GM12878 (cell line): ENCODE measurements at regions not wholly inside any gene's neighbourhood (a gene's known extent, or its start where the extent isn't known, plus 50 kb on each side); places are given as distances from the start of the nearest gene placed in this dataset.

Source experiments
- ATAC-seq: fragments of 200-7000 bp; cut with Tn5 transposase; 3 replicates; pipeline ENCODE4 v1.9.1; 2020; ENCODE audit warnings: mild to moderate bottlenecking, moderate library complexity
- BruUV-seq: library from RNA; stranded (reverse); fragments of 400-500 nt; replicated peaks from 2 replicates; lab custom pipeline; 2021; lab: Mats Ljungman, UMichigan
- CTCF ChIA-PET: fragments of 300-600 bp; sonication (Branson Sonifier 250); formaldehyde crosslinking; extraction: SDS; loops from one replicate; lab custom pipeline; 2021; ENCODE audit warnings: inconsistent platforms; lab: Yijun Ruan, JAX
- POLR2A ChIA-PET: fragments of 350-600 bp; formaldehyde crosslinking; extraction: SDS; loops from one replicate; lab custom pipeline; 2021; ENCODE audit warnings: inconsistent platforms; lab: Charles Lee
- RAD21 ChIA-PET: fragments of 300-600 bp; sonication (Branson Sonifier 250); formaldehyde crosslinking; loops from one replicate; lab custom pipeline; 2023; ENCODE audit warnings: antibody characterized with exemption; ENCODE audit not compliant: unreplicated experiment; lab: Charles Lee
- SMC1A ChIA-PET: fragments of 300-600 bp; sonication (Branson Sonifier 250); formaldehyde crosslinking; loops from one replicate; lab custom pipeline; 2023; ENCODE audit not compliant: unreplicated experiment, uncharacterized antibody; lab: Charles Lee
- DNase-seq: peaks from one replicate; pipeline ENCODE4 v3.0.0-alpha.2; 2011; ENCODE audit warnings: low read depth, low spot score
- FAIRE-seq: peaks from 3 replicates; lab custom pipeline; 2011; peaks lifted over from hg19 to GRCh38; lab: Jason Lieb, UNC
- H2AFZ ChIP-seq: 2 replicates; pipeline ENCODE4 v1.6.0; 2011; ENCODE audit warnings: low read depth, low read length, control low read depth; ENCODE audit not compliant: control insufficient read depth
- H3K27ac ChIP-seq: 2 replicates; pipeline ENCODE4 v1.5.1; 2011; ENCODE audit warnings: control low read depth; ENCODE audit not compliant: control insufficient read depth, insufficient read depth
- H3K27me3 ChIP-seq, 2 experiments: replicated peaks in 1 of 2; 2 replicates each; pipeline versions ENCODE4 v1.6.0 to v1.6.1; 2011; ENCODE audit warnings: low read length in 1 of 2; ENCODE audit not compliant: control insufficient read depth in 2 of 2, insufficient read depth in 2 of 2
- H3K36me3 ChIP-seq, 2 experiments: 2 replicates each; pipeline ENCODE4 v1.5.1; 2011; ENCODE audit warnings: low read length in 1 of 2; ENCODE audit not compliant: control insufficient read depth in 2 of 2, insufficient read depth in 2 of 2
- H3K4me1 ChIP-seq: 2 replicates; pipeline ENCODE4 v1.6.1; 2011; ENCODE audit warnings: mild to moderate bottlenecking, low read length, moderate library complexity, mixed read lengths; ENCODE audit not compliant: control insufficient read depth, insufficient read depth
- H3K4me2 ChIP-seq: 2 replicates; pipeline ENCODE4 v1.6.0; 2011; ENCODE audit warnings: control low read depth; ENCODE audit not compliant: control insufficient read depth, insufficient read depth
- H3K4me3 ChIP-seq: fragments of 200-600 bp; sonication (generic); 2 replicates; pipeline ENCODE4 v1.5.1; 2016
- H3K79me2 ChIP-seq: 2 replicates; pipeline ENCODE4 v1.6.0; 2011; ENCODE audit warnings: low read length; ENCODE audit not compliant: control insufficient read depth, insufficient read depth
- H3K9ac ChIP-seq: 2 replicates; pipeline ENCODE4 v1.8.0; 2011; ENCODE audit warnings: low read length, control low read depth, mixed read lengths; ENCODE audit not compliant: control insufficient read depth, insufficient read depth
- H3K9me3 ChIP-seq: replicated peaks from 3 replicates; pipeline ENCODE4 v1.5.1; 2011; ENCODE audit warnings: mild to moderate bottlenecking, low read length; ENCODE audit not compliant: control insufficient read depth, insufficient read depth
- H4K20me1 ChIP-seq: 2 replicates; pipeline ENCODE4 v1.6.0; 2011; ENCODE audit not compliant: control insufficient read depth, insufficient read depth
- ASH2L ChIP-seq: fragments of 300-600, 200-600 bp; sonication (generic); IDR thresholded peaks from 2 replicates; pipeline ENCODE4 v1.6.1; 2017; ENCODE audit warnings: low read depth, mild to moderate bottlenecking, borderline replicate concordance
- CBFB ChIP-seq: IDR thresholded peaks from 2 replicates; pipeline ENCODE4 v1.6.1; 2016; ENCODE audit warnings: antibody characterized with exemption, low read depth
- FOXM1 ChIP-seq: IDR thresholded peaks from 2 replicates; pipeline ENCODE4 v1.6.1; 2012; ENCODE audit warnings: low read depth, mild to moderate bottlenecking, inconsistent platforms, low read length, moderate library complexity
- HDAC6 ChIP-seq: fragments of 200-600 bp; sonication (generic); IDR thresholded peaks from one replicate; pipeline ENCODE4 v1.8.0; 2017; ENCODE audit warnings: antibody characterized with exemption; ENCODE audit not compliant: unreplicated experiment
- MXI1 ChIP-seq: fragments of 150-350 bp; IDR thresholded peaks from 2 replicates; pipeline ENCODE4 v1.6.1; 2011; ENCODE audit warnings: low read depth, mild to moderate bottlenecking, inconsistent platforms, low read length, improper control_type of control experiment
- NR2C2 ChIP-seq: IDR thresholded peaks from 2 replicates; pipeline ENCODE4 v1.6.1; 2011; ENCODE audit warnings: borderline replicate concordance, low read depth; ENCODE audit not compliant: control insufficient read depth, insufficient read length
- POLR2AphosphoS5 ChIP-seq: IDR thresholded peaks from 2 replicates; pipeline ENCODE4 v1.6.1; 2011; ENCODE audit warnings: mild to moderate bottlenecking, low read length, inconsistent platforms
- SMAD1 ChIP-seq: fragments of 450-650 bp; IDR thresholded peaks from 2 replicates; pipeline ENCODE4 v1.6.1; 2018; ENCODE audit warnings: mild to moderate bottlenecking, low read depth; ENCODE audit not compliant: partially characterized antibody
- STAT1 ChIP-seq: fragments of 450-650 bp; conservative IDR thresholded peaks from 2 replicates; pipeline ENCODE4 v1.6.1; 2014; ENCODE audit warnings: antibody characterized with exemption, mild to moderate bottlenecking
- WGBS: methylation state at CpG from one replicate; pipeline ENCODE4 v1.1.6; 2016; ENCODE audit warnings: low lambda C conversion rate; ENCODE audit not compliant: insufficient replicate concordance, insufficient coverage; ENCODE audit errors: missing lambda C conversion rate; 5-methylcytosine and 5-hydroxymethylcytosine counted together
- in situ Hi-C: fragments of 300-500 bp; cut with MboI; formaldehyde crosslinking; loops from 9 replicates; pipeline ENCODE4 v1.14.3; 2018; ENCODE audit warnings: mixed read lengths
- intact Hi-C: fragments of 100-400 bp; cut with micrococcal nuclease; formaldehyde crosslinking; loops from one replicate; pipeline ENCODE4 v1.14.2; 2022; ENCODE audit not compliant: unreplicated experiment
- TF ChIP-seq, protein P1 (sequence below), 3 experiments: IDR thresholded peaks in 2 of 3; conservative IDR thresholded peaks in 1 of 3; 2 replicates each; pipeline ENCODE4 v1.5.1; 2011; ENCODE audit warnings: low read depth in 3 of 3, low read length in 3 of 3, mild to moderate bottlenecking in 3 of 3, control low read depth in 2 of 3, moderate library complexity in 2 of 3, inconsistent platforms in 1 of 3, mixed read lengths in 1 of 3; ENCODE audit not compliant: control insufficient read depth in 2 of 3, insufficient read depth in 1 of 3; ENCODE audit errors: extremely low read depth in 1 of 3
- TF ChIP-seq, protein P2 (sequence below): fragments of 450-650 bp; conservative IDR thresholded peaks from 2 replicates; pipeline ENCODE4 v1.6.1; 2017; ENCODE audit warnings: mild to moderate bottlenecking, moderate library complexity

DNA sequence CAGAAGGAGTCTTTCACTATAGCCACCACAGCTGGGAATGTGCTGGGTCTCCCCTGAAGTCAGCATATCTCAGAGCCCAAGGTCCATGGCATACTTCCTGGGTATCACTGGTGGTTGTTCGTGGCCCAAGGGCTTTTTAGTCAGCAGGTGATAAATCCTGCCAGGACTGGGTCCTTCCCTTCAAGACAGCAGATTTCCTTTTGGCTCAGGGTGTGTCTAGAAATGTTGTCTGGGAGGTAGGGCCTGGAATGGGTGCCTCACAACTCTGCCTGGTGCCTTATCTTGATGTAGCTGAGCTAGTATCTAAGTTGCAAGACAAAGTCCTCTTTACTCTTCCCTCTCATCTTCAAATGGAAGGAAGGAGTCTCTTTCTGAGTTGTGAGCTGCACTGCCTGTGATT is 102.4 kb upstream of the TMLHE start:
- no peak overlapping the region for H2AFZ ChIP-seq
- no peaks in the 10 kb centered on the region; the same call in 2 of the 3 replicates for H3K9me3 ChIP-seq
- H3K4me1 ChIP-seq, result no peaks in the 10 kb centered on the region
- no peaks in the 10 kb centered on the region for H3K27me3 ChIP-seq
- CTCF ChIA-PET, result no interaction called here
- RAD21 ChIA-PET, result no interaction called here
- BruUV-seq, result no TSS peak
- intact Hi-C loops, result no loop called here
- no peaks in the 10 kb centered on the region for H3K79me2 ChIP-seq
- no peaks in the 10 kb centered on the region for H3K36me3 ChIP-seq
- H3K4me3 ChIP-seq, result no peak overlapping the region
- TF ChIP-seq CBFB, result no peak
- TF ChIP-seq, protein P1, sequence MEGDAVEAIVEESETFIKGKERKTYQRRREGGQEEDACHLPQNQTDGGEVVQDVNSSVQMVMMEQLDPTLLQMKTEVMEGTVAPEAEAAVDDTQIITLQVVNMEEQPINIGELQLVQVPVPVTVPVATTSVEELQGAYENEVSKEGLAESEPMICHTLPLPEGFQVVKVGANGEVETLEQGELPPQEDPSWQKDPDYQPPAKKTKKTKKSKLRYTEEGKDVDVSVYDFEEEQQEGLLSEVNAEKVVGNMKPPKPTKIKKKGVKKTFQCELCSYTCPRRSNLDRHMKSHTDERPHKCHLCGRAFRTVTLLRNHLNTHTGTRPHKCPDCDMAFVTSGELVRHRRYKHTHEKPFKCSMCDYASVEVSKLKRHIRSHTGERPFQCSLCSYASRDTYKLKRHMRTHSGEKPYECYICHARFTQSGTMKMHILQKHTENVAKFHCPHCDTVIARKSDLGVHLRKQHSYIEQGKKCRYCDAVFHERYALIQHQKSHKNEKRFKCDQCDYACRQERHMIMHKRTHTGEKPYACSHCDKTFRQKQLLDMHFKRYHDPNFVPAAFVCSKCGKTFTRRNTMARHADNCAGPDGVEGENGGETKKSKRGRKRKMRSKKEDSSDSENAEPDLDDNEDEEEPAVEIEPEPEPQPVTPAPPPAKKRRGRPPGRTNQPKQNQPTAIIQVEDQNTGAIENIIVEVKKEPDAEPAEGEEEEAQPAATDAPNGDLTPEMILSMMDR (IDR thresholded peaks at IDR 0.05 in 2 of 3, conservative IDR thresholded peaks at IDR 0.05 in 1 of 3; ENCODE audit: control insufficient read depth in 2 of 3, extremely low read depth in 1 of 3, insufficient read depth in 1 of 3, low read depth in 3 of 3, low read length in 3 of 3), result no peak
- TF ChIP-seq STAT1, result no peak
- TF ChIP-seq NR2C2, result no peak
- TF ChIP-seq HDAC6, result no peak
- no peak for TF ChIP-seq MXI1
- TF ChIP-seq, protein P2, sequence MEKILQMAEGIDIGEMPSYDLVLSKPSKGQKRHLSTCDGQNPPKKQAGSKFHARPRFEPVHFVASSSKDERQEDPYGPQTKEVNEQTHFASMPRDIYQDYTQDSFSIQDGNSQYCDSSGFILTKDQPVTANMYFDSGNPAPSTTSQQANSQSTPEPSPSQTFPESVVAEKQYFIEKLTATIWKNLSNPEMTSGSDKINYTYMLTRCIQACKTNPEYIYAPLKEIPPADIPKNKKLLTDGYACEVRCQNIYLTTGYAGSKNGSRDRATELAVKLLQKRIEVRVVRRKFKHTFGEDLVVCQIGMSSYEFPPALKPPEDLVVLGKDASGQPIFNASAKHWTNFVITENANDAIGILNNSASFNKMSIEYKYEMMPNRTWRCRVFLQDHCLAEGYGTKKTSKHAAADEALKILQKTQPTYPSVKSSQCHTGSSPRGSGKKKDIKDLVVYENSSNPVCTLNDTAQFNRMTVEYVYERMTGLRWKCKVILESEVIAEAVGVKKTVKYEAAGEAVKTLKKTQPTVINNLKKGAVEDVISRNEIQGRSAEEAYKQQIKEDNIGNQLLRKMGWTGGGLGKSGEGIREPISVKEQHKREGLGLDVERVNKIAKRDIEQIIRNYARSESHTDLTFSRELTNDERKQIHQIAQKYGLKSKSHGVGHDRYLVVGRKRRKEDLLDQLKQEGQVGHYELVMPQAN, result no peak
- no peak for TF ChIP-seq POLR2AphosphoS5
- TF ChIP-seq FOXM1, result no peak
- TF ChIP-seq ASH2L, result no peak
- no peak for TF ChIP-seq SMAD1
- TF ChIP-seq, all 136 proteins: peak for 0
- ChIA-PET POLR2A (no interaction called here), SMC1A (no interaction called here)
- Histone ChIP-seq H3K9ac (no peak overlapping the region), H3K27ac (no peak overlapping the region), H3K4me2 (no peak overlapping the region), H4K20me1 (no peaks in the 10 kb centered on the region)
- WGBS, result 0% methylated on average over 1 of the region's 1 CpG
- no peak for DNase-seq
- in situ Hi-C loops, result no loop called here
- no peak for FAIRE-seq
- ATAC-seq, result no peak
